HPDE6-E6E7 (cell line): ENCODE measurements at regions not wholly inside any gene's neighbourhood (a gene's known extent, or its start where the extent isn't known, plus 50 kb on each side); places are given as distances from the start of the nearest gene placed in this dataset.
"Not testable (repeated sequence)": the region's sequence is repeated elsewhere in the genome, so short reads cannot be mapped to it uniquely, and the experiment has no call there.

ENCODE experiments used
- DNase-seq: peaks from one replicate; pipeline ENCODE4 v3.0.0; 2011; ENCODE audit warnings: missing footprints; ENCODE audit errors: extremely low spot score

DNA sequence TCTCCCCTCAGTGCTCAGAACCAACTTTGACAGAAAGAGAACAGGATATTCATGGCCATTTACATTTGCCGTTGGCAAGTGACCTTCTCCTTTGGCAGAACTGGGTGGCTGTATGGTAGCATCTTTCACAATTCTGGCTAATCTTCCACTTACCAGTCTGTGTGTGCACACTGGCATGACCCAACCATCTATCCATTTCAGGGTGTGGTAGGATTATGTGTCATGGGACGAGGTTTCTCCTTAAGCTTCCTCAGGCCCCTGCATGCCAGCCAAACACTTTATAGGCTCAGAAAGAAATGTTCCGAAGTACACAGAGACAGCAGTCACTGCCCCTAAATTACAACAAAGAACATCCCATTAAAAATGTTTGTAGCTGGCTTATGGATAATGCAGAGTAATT is 497.1 kb downstream of the NFIB start:
- peak; percentile 26 for DNase-seq

DNA sequence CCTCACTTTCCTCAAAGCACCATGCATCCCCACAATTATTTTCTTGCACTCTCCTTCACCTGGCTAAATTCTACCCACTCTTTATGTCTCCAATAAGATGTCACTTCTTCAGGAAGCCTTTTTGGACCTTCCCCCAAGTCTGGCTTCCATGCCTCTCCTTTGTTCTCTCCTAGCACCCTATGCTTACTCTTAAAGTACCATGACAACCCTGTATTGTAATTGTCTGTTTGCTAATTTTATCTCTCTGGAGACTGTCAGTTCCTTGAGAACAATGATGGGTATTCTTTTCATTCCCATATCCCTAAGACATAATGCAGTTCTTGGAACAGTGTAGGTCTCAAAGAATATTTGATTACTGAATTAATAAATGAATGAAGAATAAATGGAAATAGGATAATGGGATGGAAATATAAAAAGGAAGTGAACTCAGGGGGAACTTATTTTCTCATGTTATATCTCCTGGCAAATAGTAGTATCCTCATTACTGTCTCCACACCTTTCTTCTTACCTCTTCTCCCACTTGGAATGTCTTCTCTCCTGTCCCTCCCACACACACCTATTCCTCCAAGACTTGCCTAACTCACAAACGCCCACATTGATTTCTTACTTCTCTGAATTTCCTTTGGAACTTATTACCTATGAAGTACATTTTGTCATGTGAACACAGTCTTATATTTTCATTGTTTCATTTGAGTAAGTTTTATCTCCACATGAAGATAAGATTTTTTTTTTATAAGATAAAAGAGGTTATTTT is 499.1 kb downstream of the NFIB start:
- no peak for DNase-seq

DNA sequence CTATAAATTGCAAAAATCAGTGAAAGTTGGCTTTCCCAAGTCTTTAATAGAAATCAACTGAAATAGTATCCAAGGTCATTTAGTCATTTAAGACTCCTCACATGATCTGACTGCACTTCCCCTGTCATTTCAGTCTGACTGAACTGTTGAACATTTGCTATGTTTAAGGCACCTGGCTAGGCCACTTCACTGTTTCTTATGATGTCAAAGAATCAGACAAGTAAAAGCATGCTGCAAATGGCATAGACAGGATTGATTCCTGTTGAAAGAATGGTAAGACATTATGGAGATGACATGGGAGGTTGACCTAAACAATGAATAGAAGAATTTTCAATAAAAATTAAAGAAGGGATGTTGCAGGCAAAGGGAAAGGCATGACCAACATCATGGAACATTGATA is 502.1 kb downstream of the NFIB start:
- DNase-seq, result no peak

- no peak for DNase-seq
These were observed 503.4 kb downstream of the NFIB start for GRCh38 chr9:13810510-13810909.

GRCh38 chr9:13809401-13809800 is 504.5 kb downstream of the NFIB start:
- DNase-seq, result no peak

DNA sequence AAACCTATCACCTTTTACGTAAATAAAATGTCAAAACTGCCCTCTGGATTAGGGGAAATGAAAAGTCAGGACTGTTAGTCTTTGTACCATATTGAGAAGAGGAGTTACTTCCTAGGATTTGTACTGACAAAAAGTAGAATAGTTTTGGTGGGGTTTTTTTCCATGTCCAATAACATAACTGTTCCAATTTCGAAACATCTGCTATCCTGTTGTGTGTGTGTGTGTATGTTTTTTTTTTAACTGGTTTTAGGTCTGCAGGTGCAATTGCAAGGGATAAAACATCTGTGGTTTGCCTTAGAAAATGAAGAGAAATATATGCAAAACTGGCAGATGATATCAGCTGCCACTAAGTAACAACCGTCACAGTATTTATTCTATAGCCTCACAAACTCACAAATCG is 506.8 kb downstream of the NFIB start:
- DNase-seq, result no peak

GRCh38 chr9:13806714-13807113 is 507.2 kb downstream of the NFIB start:
- no peak for DNase-seq

DNA sequence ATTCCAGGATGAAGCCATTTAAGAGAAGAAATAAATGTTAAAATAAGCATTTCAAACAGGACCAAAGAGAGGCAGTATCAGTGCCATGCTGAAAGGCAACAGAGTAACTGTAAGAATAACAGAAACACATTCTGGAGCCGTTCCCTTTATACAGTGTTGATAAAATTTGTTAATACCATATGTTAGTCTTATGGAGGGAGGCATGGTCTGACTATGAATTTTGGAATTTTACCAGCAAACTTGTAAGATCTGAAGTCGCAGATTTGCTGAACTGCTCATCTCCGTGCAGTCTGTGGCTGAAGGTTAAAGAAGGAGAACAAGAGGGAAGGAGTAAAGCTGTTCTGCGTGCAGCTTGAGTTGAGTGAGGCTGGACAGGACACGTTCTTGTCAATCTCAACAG is 508.4 kb downstream of the NFIB start:
- no peak for DNase-seq

DNA sequence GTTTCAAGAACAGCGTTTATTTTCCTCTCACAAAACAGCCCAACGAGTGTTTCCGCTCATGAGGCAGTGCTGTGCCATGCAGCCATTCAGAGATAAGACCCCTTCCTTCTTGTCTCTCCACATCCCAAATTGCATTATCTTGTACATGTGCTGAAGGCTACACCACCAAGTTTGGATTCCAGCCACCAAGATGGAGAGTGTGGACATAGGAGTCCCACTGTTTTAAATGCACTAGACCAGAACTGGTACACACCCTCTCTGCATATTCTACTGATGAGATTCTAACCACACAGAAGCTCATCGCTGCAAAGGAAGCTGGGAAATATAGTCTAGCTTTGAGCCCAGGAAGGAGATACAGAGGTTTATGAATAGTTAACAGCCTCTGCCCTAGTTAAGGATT is 509.4 kb downstream of the NFIB start:
- DNase-seq, result no peak

GRCh38 chr9:13800776-13801175 is 513.2 kb downstream of the NFIB start:
- DNase-seq, result no peak

DNA sequence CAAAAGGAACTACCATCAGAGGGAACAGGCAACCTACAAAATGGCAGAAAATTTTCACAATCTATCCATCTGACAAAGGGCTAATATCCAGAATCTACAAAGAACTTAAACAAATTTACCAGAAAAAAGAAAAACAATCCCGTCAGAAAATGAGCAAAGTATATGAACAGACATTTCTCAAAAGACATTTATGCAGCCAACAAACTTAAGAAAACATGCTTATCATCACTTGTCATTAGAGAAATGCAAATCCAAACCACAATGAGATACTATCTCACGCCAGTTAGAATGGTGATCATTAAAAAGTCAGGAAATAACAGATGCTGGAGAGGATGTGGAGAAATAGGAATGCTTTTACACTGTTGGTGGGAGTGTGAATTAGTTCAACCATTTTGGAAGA is 516.2 kb downstream of the NFIB start:
- DNase-seq, result not testable (repeated sequence)

GRCh38 chr9:13791816-13792215 is 512.3 kb upstream of the MPDZ start:
- DNase-seq, result no peak

GRCh38 chr9:13790055-13790454 is 510.6 kb upstream of the MPDZ start:
- no peak for DNase-seq

- DNase-seq, result no peak
These were observed 507.8 kb upstream of the MPDZ start for GRCh38 chr9:13787234-13787833.

DNA sequence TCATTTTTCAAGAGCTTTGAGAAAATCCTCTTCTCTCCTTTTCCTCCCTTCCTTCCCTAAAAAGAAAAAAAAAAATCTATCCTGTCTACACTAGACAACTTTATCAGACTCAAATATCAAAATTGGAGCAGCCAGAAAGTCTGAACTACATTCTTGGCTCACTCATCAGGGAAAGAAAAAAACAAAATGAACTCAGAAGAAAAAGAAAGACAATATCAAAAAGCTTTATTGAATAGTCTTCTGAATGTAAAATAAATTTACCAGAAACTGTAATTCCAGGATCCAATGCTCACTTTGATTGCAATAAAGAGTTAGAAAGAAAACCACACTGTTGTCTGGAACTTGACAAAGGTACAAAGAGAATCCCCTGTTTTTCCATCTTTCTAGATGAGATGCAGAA is 507.2 kb upstream of the MPDZ start:
- DNase-seq, result no peak

DNA sequence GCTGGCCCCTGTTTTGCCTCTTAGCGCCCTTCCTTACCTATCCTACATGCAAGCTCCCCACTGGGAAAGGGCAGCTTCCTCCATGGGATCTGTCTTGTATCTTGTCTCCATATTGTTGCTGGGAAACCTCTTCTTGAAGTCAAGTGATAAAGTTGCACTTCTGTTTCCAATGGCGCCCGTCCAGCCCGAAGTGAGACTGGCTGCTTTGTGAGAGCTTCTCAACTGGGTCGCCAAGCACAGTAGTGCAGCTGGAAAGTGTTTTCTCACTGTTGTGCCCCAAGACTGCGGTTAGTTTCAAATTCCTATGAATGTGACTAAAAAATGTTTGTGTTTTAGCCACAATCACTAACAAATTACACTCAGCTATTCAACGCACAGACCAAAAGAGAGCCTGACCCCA is 506.6 kb upstream of the MPDZ start:
- no peak for DNase-seq

DNA sequence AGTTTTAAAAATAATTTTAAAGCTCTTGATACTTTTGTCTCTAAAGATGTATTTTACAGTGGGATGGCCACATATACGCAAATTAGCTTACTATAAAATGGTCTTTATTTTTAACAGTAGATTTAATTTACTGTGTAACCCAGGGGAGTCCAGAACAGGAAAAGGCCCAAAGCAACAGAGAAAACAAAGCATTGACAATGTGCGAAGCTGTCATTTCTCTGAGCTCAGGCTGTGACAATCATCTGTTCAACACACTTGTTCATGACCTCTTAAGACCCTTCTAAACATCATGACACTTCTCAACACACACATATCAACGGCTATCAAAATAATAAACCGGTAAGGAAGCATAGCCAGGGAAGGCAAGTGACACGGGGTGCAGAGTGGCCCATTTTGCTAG is 499.6 kb upstream of the MPDZ start:
- DNase-seq, result no peak

DNA sequence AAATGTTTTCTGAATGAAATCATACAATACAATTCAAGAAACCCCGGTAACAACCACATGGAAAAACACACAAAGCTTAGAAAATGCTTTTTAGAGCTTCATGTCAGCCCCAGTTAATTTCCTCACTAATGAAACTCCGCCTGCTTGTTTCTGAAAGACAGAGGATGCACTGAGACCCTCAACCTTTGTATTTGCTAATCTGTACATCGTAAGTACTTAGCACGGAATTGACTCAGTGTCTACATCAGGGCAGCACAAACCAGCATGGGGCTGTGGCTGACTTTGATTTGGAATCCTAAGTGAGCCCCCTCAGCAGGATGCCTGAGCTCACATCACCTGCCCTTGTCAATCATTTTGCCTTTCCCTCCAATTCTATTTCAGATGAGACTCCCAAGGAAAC is 499.1 kb upstream of the MPDZ start:
- no peak for DNase-seq

DNA sequence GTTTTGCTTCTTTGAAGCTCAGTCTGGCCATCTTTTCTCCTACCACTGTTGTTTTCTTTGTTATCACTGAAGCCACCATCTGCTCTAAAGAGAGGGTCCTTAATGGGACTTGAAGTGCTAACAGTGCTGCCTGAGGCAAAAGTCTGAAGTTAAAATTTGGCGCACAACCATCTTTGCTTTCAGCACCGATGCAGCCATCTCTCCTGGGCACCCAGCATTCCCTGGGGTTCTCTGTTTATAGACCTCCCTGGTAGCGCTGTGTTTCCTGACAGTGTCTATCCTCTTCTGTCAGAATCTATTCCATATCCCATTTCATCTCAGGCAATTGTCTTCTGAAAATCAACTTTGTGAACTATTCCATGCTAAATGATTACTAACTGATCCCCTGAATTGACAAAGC is 491.5 kb upstream of the MPDZ start:
- DNase-seq, result no peak

DNA sequence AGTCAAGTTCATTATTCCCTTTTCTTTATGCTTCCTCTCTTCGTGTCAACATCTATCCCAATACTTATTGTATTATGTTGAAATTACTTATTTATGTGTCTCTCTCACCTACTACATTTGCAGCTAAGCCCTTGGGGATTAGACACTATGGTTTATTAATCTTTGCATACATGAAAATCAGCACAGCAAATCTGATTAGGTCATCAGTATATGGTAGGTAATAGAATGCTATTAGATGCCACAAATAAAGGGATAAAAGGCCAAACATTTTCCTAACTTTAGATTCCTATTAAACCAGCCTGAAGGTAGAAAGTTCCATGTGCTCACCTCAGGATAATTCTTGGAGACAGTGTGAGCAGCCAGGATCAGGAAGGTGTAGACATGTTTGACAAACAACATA is 490.1 kb upstream of the MPDZ start:
- no peak for DNase-seq

- DNase-seq, result no peak
These were observed 489.5 kb upstream of the MPDZ start for GRCh38 chr9:13769006-13769405.

DNA sequence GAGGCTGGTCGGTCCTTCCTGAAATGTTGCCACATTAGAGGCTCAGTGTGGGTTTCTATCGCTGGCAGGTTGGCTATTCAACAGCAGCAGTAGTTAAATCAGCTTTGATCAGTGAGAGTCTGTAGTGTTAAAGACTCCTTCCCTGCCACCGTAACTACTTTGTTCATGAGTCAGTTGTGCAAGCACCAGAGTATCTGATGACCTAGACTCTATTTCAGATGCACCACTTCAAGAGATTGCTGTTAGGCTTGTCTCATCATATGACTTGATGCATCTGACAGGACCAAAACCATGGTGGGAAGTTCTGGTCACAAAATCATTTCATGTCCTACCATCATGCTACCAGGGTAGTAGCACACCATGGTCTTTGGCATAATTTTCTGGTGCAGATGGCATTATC is 482.7 kb upstream of the MPDZ start:
- DNase-seq, result no peak

GRCh38 chr9:13759551-13759950 is 480.1 kb upstream of the MPDZ start:
- DNase-seq, result no peak

DNA sequence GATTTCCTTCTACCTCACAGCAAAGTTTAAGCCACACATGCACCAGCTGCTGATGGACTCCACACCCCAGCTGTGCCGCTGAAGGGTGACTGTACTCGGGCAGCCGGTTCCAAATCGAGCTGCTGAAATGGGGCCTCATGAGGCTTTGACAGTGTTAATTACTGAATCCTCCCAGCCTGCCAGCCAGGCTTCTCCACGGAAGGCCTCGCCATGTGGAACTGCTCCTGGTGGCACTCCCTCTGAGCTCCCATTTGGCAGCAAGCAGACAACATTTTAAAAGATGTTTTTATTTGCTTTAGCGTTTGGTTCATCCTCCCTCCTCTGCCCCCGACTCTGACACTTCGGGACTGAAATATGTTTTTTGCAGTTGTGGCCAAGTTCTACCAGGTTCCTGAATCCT is 479.4 kb upstream of the MPDZ start:
- no peak for DNase-seq
